HG02678 (cell line): ENCODE measurements at regions not wholly inside any gene's neighbourhood (a gene's known extent, or its start where the extent isn't known, plus 50 kb on each side); places are given as distances from the start of the nearest gene placed in this dataset.

Experiments
- ATAC-seq: cut with Tn5 transposase; IDR thresholded peaks from one replicate; pipeline ENCODE4 v1.9.1; 2021; ENCODE audit warnings: mild to moderate bottlenecking, moderate library complexity; ENCODE audit not compliant: unreplicated experiment

- ATAC-seq = peak; percentile 85
These were observed 284.8 kb downstream of the ETS1 start for GRCh38 chr11:128302425-128303186.

GRCh38 chr11:128301756-128302155 is 285.6 kb downstream of the ETS1 start:
- no peak for ATAC-seq

- no peak for ATAC-seq
These were observed 286.6 kb downstream of the ETS1 start for GRCh38 chr11:128300785-128301184.

- ATAC-seq = no peak
These were observed 288.1 kb downstream of the ETS1 start for GRCh38 chr11:128299132-128299726.

- ATAC-seq = no peak
These were observed 289.1 kb downstream of the ETS1 start for GRCh38 chr11:128298271-128298670.

GRCh38 chr11:128297805-128298204 is 289.6 kb downstream of the ETS1 start:
- no peak for ATAC-seq

GRCh38 chr11:128297091-128297651 is 290.2 kb downstream of the ETS1 start:
- ATAC-seq = no peak

- no peak for ATAC-seq
These were observed 292.7 kb downstream of the ETS1 start for GRCh38 chr11:128294671-128295050.

- ATAC-seq = no peak
These were observed 293.2 kb downstream of the ETS1 start for GRCh38 chr11:128294001-128294670.

GRCh38 chr11:128291835-128292234 is 295.5 kb downstream of the ETS1 start:
- peak; percentile 19 for ATAC-seq

GRCh38 chr11:128291007-128291406 is 296.4 kb downstream of the ETS1 start:
- ATAC-seq = no peak

- ATAC-seq = peak; percentile 82
These were observed 297.1 kb downstream of the ETS1 start for GRCh38 chr11:128290106-128290840.

GRCh38 chr11:128289048-128289447 is 298.3 kb downstream of the ETS1 start:
- ATAC-seq = no peak

GRCh38 chr11:128288368-128288767 is 299.0 kb downstream of the ETS1 start:
- no peak for ATAC-seq

- no peak for ATAC-seq
These were observed 302.0 kb downstream of the ETS1 start for GRCh38 chr11:128285321-128285720.

GRCh38 chr11:128284634-128285033 is 302.7 kb downstream of the ETS1 start:
- ATAC-seq = no peak

GRCh38 chr11:128283451-128283850 is 303.9 kb downstream of the ETS1 start:
- ATAC-seq = no peak

GRCh38 chr11:128282053-128282452 is 305.3 kb downstream of the ETS1 start:
- ATAC-seq = no peak

- no peak for ATAC-seq
These were observed 307.5 kb downstream of the ETS1 start for GRCh38 chr11:128279866-128280265.

GRCh38 chr11:128273736-128274135 is 313.6 kb downstream of the ETS1 start:
- no peak for ATAC-seq

GRCh38 chr11:128271401-128271800 is 316.0 kb downstream of the ETS1 start:
- no peak for ATAC-seq
